IPS DF 6.9 (cell line): ENCODE measurements at regions not wholly inside any gene's neighbourhood (a gene's known extent, or its start where the extent isn't known, plus 50 kb on each side); places are given as distances from the start of the nearest gene placed in this dataset.

Experiments
- DNase-seq: peaks from one replicate; pipeline ENCODE4 v3.0.0-alpha.2; 2013; ENCODE audit warnings: low read depth, low spot score
- H3K27ac ChIP-seq: one replicate; pipeline ENCODE4 v1.5.1; 2013; ENCODE audit warnings: low read length, control low read depth
- H3K27me3 ChIP-seq: 2 replicates; pipeline ENCODE4 v1.6.1; 2013; ENCODE audit warnings: mild to moderate bottlenecking, low read length; ENCODE audit not compliant: control insufficient read depth, insufficient read depth
- H3K36me3 ChIP-seq: 2 replicates; pipeline ENCODE4 v1.6.1; 2013; ENCODE audit warnings: low read length; ENCODE audit not compliant: control insufficient read depth, insufficient read depth
- H3K4me1 ChIP-seq: 2 replicates; pipeline ENCODE4 v1.6.1; 2013; ENCODE audit warnings: low read length; ENCODE audit not compliant: control insufficient read depth, insufficient read depth
- H3K4me3 ChIP-seq: 2 replicates; pipeline ENCODE4 v1.5.1; 2013; ENCODE audit warnings: mild to moderate bottlenecking, low read length
- H3K9me3 ChIP-seq: 2 replicates; pipeline ENCODE4 v1.6.1; 2013; ENCODE audit warnings: low read length, inconsistent platforms; ENCODE audit not compliant: control insufficient read depth, insufficient read depth
- WGBS: extraction: QIAGEN DNeasy Blood & Tissue Kit; methylation state at CpG from one replicate; pipeline ENCODE4 v1.1.7; 2013; ENCODE audit warnings: mixed read lengths, missing lambda C conversion rate; ENCODE audit not compliant: insufficient read length, insufficient coverage; 5-methylcytosine and 5-hydroxymethylcytosine counted together

- no CpG with 5 or more reads among the region's 3 CpGs for WGBS
- DNase-seq = no peak
- Histone ChIP-seq H3K4me1 (no peaks in the 10 kb centered on the region), H3K4me3 (no peak overlapping the region), H3K27ac (no peak overlapping the region), H3K9me3 (no peaks in the 10 kb centered on the region), H3K36me3 (no peaks in the 10 kb centered on the region), H3K27me3 (no peaks in the 10 kb centered on the region)
These were observed 105.7 kb upstream of the TBC1D5 start for GRCh38 chr3:17848102-17848501.

GRCh38 chr3:17847156-17847555 lies 104.7 kb upstream of the TBC1D5 start:
- no CpG with 5 or more reads among the region's 5 CpGs for WGBS
- DNase-seq = no peak
- Histone ChIP-seq H3K27ac (no peak overlapping the region), H3K4me3 (no peak overlapping the region), H3K9me3 (no peaks in the 10 kb centered on the region), H3K4me1 (no peaks in the 10 kb centered on the region), H3K36me3 (no peaks in the 10 kb centered on the region), H3K27me3 (no peaks in the 10 kb centered on the region)

- no CpG with 5 or more reads among the region's 4 CpGs for WGBS
- Histone ChIP-seq H3K27me3 (no peaks in the 10 kb centered on the region), H3K4me1 (no peaks in the 10 kb centered on the region), H3K4me3 (no peak overlapping the region), H3K36me3 (no peaks in the 10 kb centered on the region), H3K9me3 (no peaks in the 10 kb centered on the region), H3K27ac (no peak overlapping the region)
- no peak for DNase-seq
These were observed 104.0 kb upstream of the TBC1D5 start for GRCh38 chr3:17846466-17846865.

GRCh38 chr3:17845026-17845812 lies 102.8 kb upstream of the TBC1D5 start:
- DNase-seq = no peak
- Histone ChIP-seq H3K4me3 (no peak overlapping the region), H3K4me1 (no peaks in the 10 kb centered on the region), H3K27me3 (no peaks in the 10 kb centered on the region), H3K36me3 (no peaks in the 10 kb centered on the region), H3K27ac (no peak overlapping the region), H3K9me3 (no peaks in the 10 kb centered on the region)
- WGBS = no CpG with 5 or more reads among the region's 5 CpGs

DNA sequence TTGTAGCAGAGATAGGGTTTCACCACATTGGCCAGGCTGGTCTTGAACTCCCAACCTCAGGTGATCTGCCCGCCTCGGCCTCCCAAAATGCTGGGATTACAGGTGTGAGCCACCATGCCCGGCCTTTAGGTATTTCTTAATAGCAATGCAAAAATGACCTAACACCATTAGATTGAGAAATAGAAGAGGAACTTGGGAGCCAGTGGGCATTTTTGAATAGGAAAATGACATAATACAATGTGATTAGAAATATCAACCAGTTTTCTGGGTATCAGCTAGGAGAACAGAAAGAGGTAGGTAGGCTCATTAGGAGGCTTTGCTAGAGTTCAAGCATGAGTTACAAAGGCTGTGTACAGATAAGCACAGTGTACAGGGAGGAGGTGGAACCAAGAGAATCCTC lies 101.8 kb upstream of the TBC1D5 start:
- Histone ChIP-seq H3K27ac (no peak overlapping the region), H3K27me3 (no peaks in the 10 kb centered on the region), H3K4me1 (no peaks in the 10 kb centered on the region), H3K9me3 (no peaks in the 10 kb centered on the region), H3K36me3 (no peaks in the 10 kb centered on the region), H3K4me3 (no peak overlapping the region)
- no peak for DNase-seq
- WGBS = no CpG with 5 or more reads among the region's 3 CpGs

- Histone ChIP-seq H3K27me3 (no peaks in the 10 kb centered on the region), H3K9me3 (no peaks in the 10 kb centered on the region), H3K36me3 (no peaks in the 10 kb centered on the region), H3K4me1 (no peaks in the 10 kb centered on the region), H3K27ac (no peak overlapping the region), H3K4me3 (no peak overlapping the region)
- no CpG with 5 or more reads among the region's 9 CpGs for WGBS
- DNase-seq = peak; percentile 68
These were observed 98.9 kb upstream of the TBC1D5 start for GRCh38 chr3:17841190-17841828.

DNA sequence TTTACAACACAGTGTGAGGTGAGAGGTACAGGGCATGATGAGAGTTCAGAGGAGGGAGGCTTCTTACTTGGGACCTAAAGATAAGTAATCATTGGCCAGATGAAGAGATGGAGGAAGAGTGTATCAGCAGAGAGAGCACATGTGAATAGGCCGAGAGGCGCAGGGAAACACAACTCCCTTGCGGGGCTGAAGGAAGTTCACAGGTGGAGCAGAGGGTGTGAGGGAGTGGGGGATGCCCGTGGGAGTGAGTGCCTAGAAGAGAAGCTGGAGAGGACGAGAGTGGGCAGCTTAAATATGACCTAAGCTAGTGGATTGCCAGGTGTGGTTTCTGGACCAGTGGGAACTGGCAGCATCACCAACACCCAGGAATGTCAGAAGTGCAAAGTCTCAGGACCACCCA lies 98.2 kb upstream of the TBC1D5 start:
- Histone ChIP-seq H3K27me3 (no peaks in the 10 kb centered on the region), H3K4me3 (no peak overlapping the region), H3K9me3 (no peaks in the 10 kb centered on the region), H3K36me3 (no peaks in the 10 kb centered on the region), H3K4me1 (no peaks in the 10 kb centered on the region), H3K27ac (no peak overlapping the region)
- WGBS = no CpG with 5 or more reads among the region's 5 CpGs
- DNase-seq = no peak

DNA sequence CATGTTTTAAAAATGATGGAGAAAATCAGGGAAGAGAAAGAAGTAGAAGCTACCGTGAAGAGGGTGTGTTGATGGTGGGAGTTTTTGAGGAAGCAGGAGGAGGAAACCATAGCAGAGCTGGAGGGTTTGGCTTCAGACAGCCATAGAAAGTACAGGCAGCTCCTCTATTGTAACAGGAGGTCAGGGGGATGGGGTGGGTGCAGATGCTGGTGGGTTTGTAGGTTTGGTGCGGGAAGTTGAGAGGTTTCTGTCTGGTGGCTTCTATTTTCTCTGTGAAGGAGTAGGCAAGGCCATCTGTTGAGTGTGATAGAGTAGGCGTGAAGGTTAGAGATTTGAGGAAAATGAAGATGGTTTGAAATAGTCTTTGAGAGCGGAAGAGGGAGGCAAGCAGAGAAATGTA lies 97.7 kb upstream of the TBC1D5 start:
- H3K4me3 ChIP-seq = no peak overlapping the region
- H3K4me1 ChIP-seq = no peaks in the 10 kb centered on the region
- 100% methylated on average over 3 of the region's 4 CpGs for WGBS
- no peaks in the 10 kb centered on the region for H3K27me3 ChIP-seq
- no peaks in the 10 kb centered on the region for H3K36me3 ChIP-seq
- no peak for DNase-seq
- no peaks in the 10 kb centered on the region for H3K9me3 ChIP-seq
- no peak overlapping the region for H3K27ac ChIP-seq

- H3K4me3 ChIP-seq = no peak overlapping the region
- no peak for DNase-seq
- no peaks in the 10 kb centered on the region for H3K9me3 ChIP-seq
- H3K27ac ChIP-seq = no peak overlapping the region
- H3K36me3 ChIP-seq = no peaks in the 10 kb centered on the region
- no peaks in the 10 kb centered on the region for H3K4me1 ChIP-seq
- H3K27me3 ChIP-seq = no peaks in the 10 kb centered on the region
- no CpG with 5 or more reads among the region's 6 CpGs for WGBS
These were observed 94.5 kb upstream of the TBC1D5 start for GRCh38 chr3:17836919-17837318.

- no peak for DNase-seq
- Histone ChIP-seq H3K4me3 (no peak overlapping the region), H3K27ac (no peak overlapping the region), H3K27me3 (no peaks in the 10 kb centered on the region), H3K4me1 (no peaks in the 10 kb centered on the region), H3K9me3 (no peaks in the 10 kb centered on the region), H3K36me3 (no peaks in the 10 kb centered on the region)
- no CpG with 5 or more reads among the region's 3 CpGs for WGBS
These were observed 93.7 kb upstream of the TBC1D5 start for GRCh38 chr3:17836092-17836491.
